HG03521 (cell line): ENCODE measurements at regions not wholly inside any gene's neighbourhood (a gene's known extent, or its start where the extent isn't known, plus 50 kb on each side); places are given as distances from the start of the nearest gene placed in this dataset.

Experiments
- ATAC-seq: cut with Tn5 transposase; IDR thresholded peaks from one replicate; pipeline ENCODE4 v1.9.1; 2021; ENCODE audit warnings: mild to moderate bottlenecking, moderate library complexity; ENCODE audit not compliant: unreplicated experiment

GRCh38 chr2:20111311-20112131 is 60.1 kb upstream of the LAPTM4A start:
- ATAC-seq, result no peak

DNA sequence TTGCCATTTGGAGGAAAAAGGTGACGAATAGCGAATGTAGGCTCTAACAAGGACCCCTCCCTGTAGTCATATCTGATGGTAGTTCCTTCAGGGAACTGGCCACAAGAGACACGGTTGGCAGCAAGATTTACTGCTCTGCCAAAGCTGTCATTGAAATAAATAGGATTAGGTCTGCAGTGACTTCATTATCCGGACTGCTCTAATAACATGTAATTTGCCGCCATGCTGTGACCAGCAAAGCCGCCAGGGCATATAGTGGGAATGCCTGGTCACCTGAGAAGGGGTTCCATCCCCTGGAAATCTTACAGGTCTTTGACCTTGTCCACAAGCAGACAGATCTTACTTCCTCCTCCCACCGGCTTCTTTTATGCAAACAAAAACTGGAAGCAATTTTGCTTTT is 59.4 kb upstream of the LAPTM4A start:
- ATAC-seq, result no peak

GRCh38 chr2:20110383-20110782 is 59.0 kb upstream of the LAPTM4A start:
- ATAC-seq, result no peak

- ATAC-seq, result no peak
These were observed 57.4 kb upstream of the LAPTM4A start for GRCh38 chr2:20108655-20109396.

- no peak for ATAC-seq
These were observed 56.3 kb upstream of the LAPTM4A start for GRCh38 chr2:20107776-20108175.

- no peak for ATAC-seq
These were observed 55.9 kb upstream of the LAPTM4A start for GRCh38 chr2:20107352-20107751.

GRCh38 chr2:20106746-20107145 is 55.3 kb upstream of the LAPTM4A start:
- ATAC-seq, result no peak

DNA sequence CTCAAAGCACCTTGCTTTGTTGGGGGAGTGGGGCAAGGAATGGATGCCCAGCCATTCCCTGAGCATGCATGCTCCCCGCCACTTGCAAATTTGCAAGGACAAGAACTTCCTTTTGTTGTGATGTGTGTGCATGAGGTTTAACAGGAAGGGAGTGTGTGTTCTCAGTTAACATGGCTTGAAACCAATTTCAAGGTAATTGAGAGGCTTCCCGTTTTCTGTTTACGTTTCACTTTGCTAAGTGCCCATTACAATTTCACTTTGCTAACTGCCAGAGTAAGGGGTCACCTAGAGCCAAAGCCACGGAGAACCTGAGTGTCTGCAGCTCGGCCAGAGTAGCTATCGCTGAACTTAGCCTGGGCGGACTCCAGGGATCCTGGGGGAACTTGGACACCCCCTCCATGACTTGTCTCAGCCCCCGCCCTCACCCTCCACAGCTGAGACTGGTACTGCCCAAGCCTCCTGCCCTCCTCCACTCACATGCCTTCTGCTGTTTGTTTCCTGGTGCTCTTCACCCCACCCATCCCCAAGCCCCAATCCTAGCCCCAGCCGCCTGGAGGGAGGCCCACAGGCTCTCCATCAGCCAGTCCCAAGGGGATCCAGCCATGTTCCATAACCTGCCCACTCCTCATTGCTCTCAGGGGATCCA is 53.6 kb upstream of the LAPTM4A start:
- ATAC-seq, result no peak

GRCh38 chr2:20103530-20103929 is 52.1 kb upstream of the LAPTM4A start:
- ATAC-seq, result no peak
